Loucy (cell line): ENCODE measurements at regions not wholly inside any gene's neighbourhood (a gene's known extent, or its start where the extent isn't known, plus 50 kb on each side); places are given as distances from the start of the nearest gene placed in this dataset.

ENCODE experiments used
- H2AFZ ChIP-seq: fragments of 200-600 bp; sonication (generic); 2 replicates; pipeline ENCODE4 v1.6.0; 2016; ENCODE audit warnings: antibody characterized with exemption, mild to moderate bottlenecking, low read length, moderate library complexity
- H3F3A ChIP-seq: fragments of 200-600 bp; 2 replicates; pipeline ENCODE4 v1.6.0; 2016; ENCODE audit warnings: antibody characterized with exemption, low read depth, mild to moderate bottlenecking
- H3K27me3 ChIP-seq: fragments of 200-600 bp; sonication (generic); 2 replicates; pipeline ENCODE4 v1.6.1; 2014; ENCODE audit warnings: low read length, mild to moderate bottlenecking; ENCODE audit not compliant: insufficient read depth, poor library complexity, severe bottlenecking
- H3K36me3 ChIP-seq: fragments of 200-600 bp; sonication (generic); 2 replicates; pipeline ENCODE4 v1.6.1; 2016; ENCODE audit warnings: low read length; ENCODE audit not compliant: insufficient read depth
- H3K4me1 ChIP-seq: fragments of 200-600 bp; sonication (generic); 2 replicates; pipeline ENCODE4 v1.5.1; 2014; ENCODE audit warnings: low read length, mild to moderate bottlenecking; ENCODE audit not compliant: insufficient read depth, poor library complexity, severe bottlenecking
- H3K4me2 ChIP-seq: fragments of 200-600 bp; sonication (generic); 2 replicates; pipeline ENCODE4 v1.6.0; 2014; ENCODE audit warnings: antibody characterized with exemption, low read length, low read depth, mild to moderate bottlenecking; ENCODE audit not compliant: poor library complexity, severe bottlenecking
- H3K4me3 ChIP-seq: fragments of 200-600 bp; sonication (generic); 2 replicates; pipeline ENCODE4 v1.5.1; 2014; ENCODE audit warnings: low read length, mild to moderate bottlenecking, mixed read lengths; ENCODE audit not compliant: poor library complexity, severe bottlenecking
- H3K79me2 ChIP-seq: fragments of 200-600 bp; sonication (generic); 2 replicates; pipeline ENCODE4 v1.6.1; 2014; ENCODE audit warnings: low read length; ENCODE audit not compliant: insufficient read depth
- H3K9ac ChIP-seq: fragments of 200-600 bp; sonication (generic); 2 replicates; pipeline ENCODE4 v1.6.0; 2014; ENCODE audit warnings: mild to moderate bottlenecking, low read depth, low read length, moderate library complexity; ENCODE audit not compliant: poor library complexity, severe bottlenecking
- H3K9me2 ChIP-seq: fragments of 200-600 bp; sonication (generic); replicated peaks from 2 replicates; pipeline ENCODE4 v1.6.1; 2016; ENCODE audit warnings: low read depth, low read length, mixed read lengths
- H3K9me3 ChIP-seq: fragments of 200-600 bp; sonication (generic); 2 replicates; pipeline ENCODE4 v1.6.1; 2014; ENCODE audit warnings: mild to moderate bottlenecking, antibody characterized with exemption, low read length, low read depth; ENCODE audit not compliant: insufficient read depth
- H4K20me1 ChIP-seq: fragments of 200-600 bp; sonication (generic); 2 replicates; pipeline ENCODE4 v1.6.0; 2014; ENCODE audit warnings: antibody characterized with exemption, low read length, mild to moderate bottlenecking; ENCODE audit not compliant: insufficient read depth, poor library complexity, severe bottlenecking
- CTCF ChIP-seq: fragments of 200-600 bp; sonication (generic); conservative IDR thresholded peaks from 2 replicates; pipeline ENCODE4 v1.5.1; 2014; ENCODE audit warnings: mild to moderate bottlenecking, antibody characterized with exemption, low read length
- EZH2phosphoT487 ChIP-seq: fragments of 200-600 bp; IDR thresholded peaks from 2 replicates; pipeline ENCODE4 v1.6.1; 2018; ENCODE audit warnings: antibody characterized with exemption, mild to moderate bottlenecking, moderate library complexity, borderline replicate concordance

- Histone ChIP-seq H3K79me2 (no peaks in the 10 kb centered on the region), H3K4me3 (no peak overlapping the region), H3K9ac (no peak overlapping the region), H3K27me3 (no peaks in the 10 kb centered on the region), H3K36me3 (no peaks in the 10 kb centered on the region), H3K9me3 (no peaks in the 10 kb centered on the region), H3K4me2 (no peak overlapping the region), H3K4me1 (no peaks in the 10 kb centered on the region), H3K9me2 (no peaks in the 10 kb centered on the region), H4K20me1 (no peaks in the 10 kb centered on the region), H2AFZ (no peak overlapping the region), H3F3A (no peaks in the 10 kb centered on the region)
- no peak for TF ChIP-seq EZH2phosphoT487
- no peak for TF ChIP-seq CTCF
Measured at GRCh38 chr17:34493917-34494316, 85.5 kb upstream of the TMEM132E start.

GRCh38 chr17:34487626-34488025 is 91.8 kb upstream of the TMEM132E start:
- H3K27me3 ChIP-seq: no peaks in the 10 kb centered on the region
- no peaks in the 10 kb centered on the region for H3F3A ChIP-seq
- no peaks in the 10 kb centered on the region for H4K20me1 ChIP-seq
- no peak overlapping the region for H3K4me3 ChIP-seq
- H3K9ac ChIP-seq: no peak overlapping the region
- H3K36me3 ChIP-seq: no peaks in the 10 kb centered on the region
- no peak overlapping the region for H2AFZ ChIP-seq
- H3K4me1 ChIP-seq: no peaks in the 10 kb centered on the region
- H3K79me2 ChIP-seq: no peaks in the 10 kb centered on the region
- no peak for TF ChIP-seq EZH2phosphoT487
- TF ChIP-seq CTCF: no peak
- no peaks in the 10 kb centered on the region for H3K9me2 ChIP-seq
- no peaks in the 10 kb centered on the region for H3K9me3 ChIP-seq
- H3K4me2 ChIP-seq: no peak overlapping the region

- no peaks in the 10 kb centered on the region for H3K79me2 ChIP-seq
- H3F3A ChIP-seq: no peaks in the 10 kb centered on the region
- no peak overlapping the region for H2AFZ ChIP-seq
- H3K4me2 ChIP-seq: no peak overlapping the region
- no peak for TF ChIP-seq EZH2phosphoT487
- no peak for TF ChIP-seq CTCF
- H3K4me1 ChIP-seq: no peaks in the 10 kb centered on the region
- no peak overlapping the region for H3K4me3 ChIP-seq
- H3K27me3 ChIP-seq: no peaks in the 10 kb centered on the region
- no peak overlapping the region for H3K9ac ChIP-seq
- no peaks in the 10 kb centered on the region for H3K9me3 ChIP-seq
- H3K9me2 ChIP-seq: no peaks in the 10 kb centered on the region
- H4K20me1 ChIP-seq: no peaks in the 10 kb centered on the region
- H3K36me3 ChIP-seq: no peaks in the 10 kb centered on the region
Measured at GRCh38 chr17:34486761-34487160, 92.6 kb upstream of the TMEM132E start.
